Endothelial cell (in vitro differentiated cells): ENCODE measurements at regions not wholly inside any gene's neighbourhood (a gene's known extent, or its start where the extent isn't known, plus 50 kb on each side); places are given as distances from the start of the nearest gene placed in this dataset.

Source experiments
- DNase-seq: peaks from one replicate; pipeline ENCODE4 v3.0.0; 2021; ENCODE audit warnings: low spot score
- H3K27ac Mint-ChIP-seq: one replicate; pipeline ENCODE4 v1.8.0; 2021; ENCODE audit warnings: mixed read lengths, inconsistent platforms; ENCODE audit not compliant: unreplicated experiment
- H3K27me3 Mint-ChIP-seq: one replicate; pipeline ENCODE4 v1.8.0; 2021; ENCODE audit warnings: mild to moderate bottlenecking, moderate library complexity, mixed read lengths, inconsistent platforms; ENCODE audit not compliant: unreplicated experiment
- H3K36me3 Mint-ChIP-seq: one replicate; pipeline ENCODE4 v1.8.0; 2021; ENCODE audit warnings: mild to moderate bottlenecking, low read depth, mixed read lengths, inconsistent platforms; ENCODE audit not compliant: unreplicated experiment
- H3K4me1 Mint-ChIP-seq: one replicate; pipeline ENCODE4 v1.8.0; 2021; ENCODE audit warnings: mild to moderate bottlenecking, mixed read lengths, inconsistent platforms; ENCODE audit not compliant: unreplicated experiment
- H3K4me3 Mint-ChIP-seq: one replicate; pipeline ENCODE4 v1.8.0; 2021; ENCODE audit warnings: mild to moderate bottlenecking, mixed read lengths, inconsistent platforms; ENCODE audit not compliant: unreplicated experiment
- H3K9me3 Mint-ChIP-seq: one replicate; pipeline ENCODE4 v1.8.0; 2021; ENCODE audit warnings: mixed read lengths, inconsistent platforms; ENCODE audit not compliant: unreplicated experiment
- TF ChIP-seq, protein P1 (sequence below): fragments of 200-600 bp; sonication (generic); IDR thresholded peaks from one replicate; pipeline ENCODE4 v1.5.0; 2021; ENCODE audit warnings: antibody characterized with exemption; ENCODE audit not compliant: unreplicated experiment

GRCh38 chr1:114318961-114319360 lies 165.3 kb upstream of the SYT6 start:
- no peaks in the 10 kb centered on the region for H3K4me1 Mint-ChIP-seq
- TF ChIP-seq, protein P1, sequence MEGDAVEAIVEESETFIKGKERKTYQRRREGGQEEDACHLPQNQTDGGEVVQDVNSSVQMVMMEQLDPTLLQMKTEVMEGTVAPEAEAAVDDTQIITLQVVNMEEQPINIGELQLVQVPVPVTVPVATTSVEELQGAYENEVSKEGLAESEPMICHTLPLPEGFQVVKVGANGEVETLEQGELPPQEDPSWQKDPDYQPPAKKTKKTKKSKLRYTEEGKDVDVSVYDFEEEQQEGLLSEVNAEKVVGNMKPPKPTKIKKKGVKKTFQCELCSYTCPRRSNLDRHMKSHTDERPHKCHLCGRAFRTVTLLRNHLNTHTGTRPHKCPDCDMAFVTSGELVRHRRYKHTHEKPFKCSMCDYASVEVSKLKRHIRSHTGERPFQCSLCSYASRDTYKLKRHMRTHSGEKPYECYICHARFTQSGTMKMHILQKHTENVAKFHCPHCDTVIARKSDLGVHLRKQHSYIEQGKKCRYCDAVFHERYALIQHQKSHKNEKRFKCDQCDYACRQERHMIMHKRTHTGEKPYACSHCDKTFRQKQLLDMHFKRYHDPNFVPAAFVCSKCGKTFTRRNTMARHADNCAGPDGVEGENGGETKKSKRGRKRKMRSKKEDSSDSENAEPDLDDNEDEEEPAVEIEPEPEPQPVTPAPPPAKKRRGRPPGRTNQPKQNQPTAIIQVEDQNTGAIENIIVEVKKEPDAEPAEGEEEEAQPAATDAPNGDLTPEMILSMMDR = no peak
- no peak for DNase-seq

DNA sequence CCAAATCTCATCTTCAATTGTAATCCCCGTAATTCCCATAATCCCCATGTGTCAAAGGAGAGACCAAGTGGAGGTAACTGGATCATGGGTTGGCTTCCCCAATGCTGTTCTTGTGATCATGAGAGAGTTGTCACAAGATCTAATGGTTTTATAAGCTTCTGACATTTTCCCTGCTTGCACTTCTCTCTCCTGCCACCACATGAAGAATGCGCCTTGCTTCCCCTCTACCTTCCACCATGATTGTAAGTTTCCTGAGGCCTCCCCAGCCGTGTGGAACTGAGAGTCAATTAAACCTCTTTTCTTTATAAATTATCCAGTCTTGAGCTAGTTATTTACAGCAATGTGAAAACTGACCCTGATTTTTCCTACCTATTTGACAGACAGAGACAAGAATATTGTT lies 162.5 kb upstream of the SYT6 start:
- no peak overlapping the region for H3K27ac Mint-ChIP-seq
- no peak for DNase-seq
- H3K36me3 Mint-ChIP-seq = no peaks in the 10 kb centered on the region
- no peak overlapping the region for H3K4me3 Mint-ChIP-seq
- TF ChIP-seq, protein P1 = no peak
- no peaks in the 10 kb centered on the region for H3K9me3 Mint-ChIP-seq
- no peaks in the 10 kb centered on the region for H3K4me1 Mint-ChIP-seq
- H3K27me3 Mint-ChIP-seq = no peaks in the 10 kb centered on the region

More at GRCh38 chr1:114318961-114319360, 165.3 kb upstream of the SYT6 start:
- no peak overlapping the region for H3K27ac Mint-ChIP-seq
- H3K4me3 Mint-ChIP-seq = no peak overlapping the region
- H3K27me3 Mint-ChIP-seq = no peaks in the 10 kb centered on the region
- H3K9me3 Mint-ChIP-seq = no peaks in the 10 kb centered on the region
- no peaks in the 10 kb centered on the region for H3K36me3 Mint-ChIP-seq

- H3K9me3 Mint-ChIP-seq = no peaks in the 10 kb centered on the region
- H3K4me1 Mint-ChIP-seq = no peaks in the 10 kb centered on the region
- no peak overlapping the region for H3K27ac Mint-ChIP-seq
- TF ChIP-seq, protein P1 = no peak
- DNase-seq = no peak
- H3K27me3 Mint-ChIP-seq = no peaks in the 10 kb centered on the region
- H3K4me3 Mint-ChIP-seq = no peak overlapping the region
- no peaks in the 10 kb centered on the region for H3K36me3 Mint-ChIP-seq
Measured at GRCh38 chr1:114315631-114316030, 162.0 kb upstream of the SYT6 start.

- no peaks in the 10 kb centered on the region for H3K27me3 Mint-ChIP-seq
- TF ChIP-seq, protein P1 = no peak
- DNase-seq = no peak
- no peak overlapping the region for H3K4me3 Mint-ChIP-seq
- H3K27ac Mint-ChIP-seq = no peak overlapping the region
- no peaks in the 10 kb centered on the region for H3K36me3 Mint-ChIP-seq
- no peaks in the 10 kb centered on the region for H3K9me3 Mint-ChIP-seq
- no peaks in the 10 kb centered on the region for H3K4me1 Mint-ChIP-seq
Measured at GRCh38 chr1:114314576-114314975, 160.9 kb upstream of the SYT6 start.

DNA sequence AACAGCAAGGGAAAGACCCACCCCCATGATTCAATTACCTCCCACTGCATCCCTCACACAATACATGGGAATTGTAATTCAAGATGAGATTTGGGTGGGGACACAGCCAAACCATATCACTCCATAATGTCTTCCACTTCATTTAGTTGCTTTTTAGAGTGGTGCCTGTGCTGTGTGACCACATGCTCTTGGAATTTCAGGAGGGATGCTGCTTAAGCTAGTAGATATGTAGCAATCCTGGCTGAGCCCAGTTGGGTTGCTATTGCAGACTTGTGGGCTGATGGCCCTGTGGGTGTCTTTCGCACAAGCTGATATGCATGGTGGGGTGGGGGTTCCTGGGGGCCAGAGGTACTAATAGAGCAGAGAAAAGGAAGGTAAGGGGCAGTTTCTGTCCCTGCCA lies 160.4 kb upstream of the SYT6 start:
- H3K27me3 Mint-ChIP-seq = no peaks in the 10 kb centered on the region
- H3K4me3 Mint-ChIP-seq = no peak overlapping the region
- DNase-seq = no peak
- no peaks in the 10 kb centered on the region for H3K36me3 Mint-ChIP-seq
- H3K9me3 Mint-ChIP-seq = no peaks in the 10 kb centered on the region
- no peak overlapping the region for H3K27ac Mint-ChIP-seq
- TF ChIP-seq, protein P1 = no peak
- H3K4me1 Mint-ChIP-seq = no peaks in the 10 kb centered on the region
